Neural progenitor cell (in vitro differentiated cells): ENCODE measurements at regions not wholly inside any gene's neighbourhood (a gene's known extent, or its start where the extent isn't known, plus 50 kb on each side); places are given as distances from the start of the nearest gene placed in this dataset.

ENCODE experiments used
- EZH2phosphoT487 ChIP-seq: fragments of 200-600 bp; sonication (generic); IDR thresholded peaks from 2 replicates; pipeline ENCODE4 v1.6.1; 2017; ENCODE audit warnings: antibody characterized with exemption
- TF ChIP-seq, protein P1 (sequence below): fragments of 200-600 bp; sonication (generic); IDR thresholded peaks from 2 replicates; pipeline ENCODE4 v1.5.1; 2017; ENCODE audit warnings: antibody characterized with exemption, mild to moderate bottlenecking

GRCh38 chr3:151962912-151963311 lies 89.5 kb downstream of the SUCNR1 start:
- no peak for TF ChIP-seq EZH2phosphoT487
- TF ChIP-seq, protein P1, sequence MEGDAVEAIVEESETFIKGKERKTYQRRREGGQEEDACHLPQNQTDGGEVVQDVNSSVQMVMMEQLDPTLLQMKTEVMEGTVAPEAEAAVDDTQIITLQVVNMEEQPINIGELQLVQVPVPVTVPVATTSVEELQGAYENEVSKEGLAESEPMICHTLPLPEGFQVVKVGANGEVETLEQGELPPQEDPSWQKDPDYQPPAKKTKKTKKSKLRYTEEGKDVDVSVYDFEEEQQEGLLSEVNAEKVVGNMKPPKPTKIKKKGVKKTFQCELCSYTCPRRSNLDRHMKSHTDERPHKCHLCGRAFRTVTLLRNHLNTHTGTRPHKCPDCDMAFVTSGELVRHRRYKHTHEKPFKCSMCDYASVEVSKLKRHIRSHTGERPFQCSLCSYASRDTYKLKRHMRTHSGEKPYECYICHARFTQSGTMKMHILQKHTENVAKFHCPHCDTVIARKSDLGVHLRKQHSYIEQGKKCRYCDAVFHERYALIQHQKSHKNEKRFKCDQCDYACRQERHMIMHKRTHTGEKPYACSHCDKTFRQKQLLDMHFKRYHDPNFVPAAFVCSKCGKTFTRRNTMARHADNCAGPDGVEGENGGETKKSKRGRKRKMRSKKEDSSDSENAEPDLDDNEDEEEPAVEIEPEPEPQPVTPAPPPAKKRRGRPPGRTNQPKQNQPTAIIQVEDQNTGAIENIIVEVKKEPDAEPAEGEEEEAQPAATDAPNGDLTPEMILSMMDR = no peak
